Body of pancreas (tissue), 4 donors: ENCODE measurements at regions not wholly inside any gene's neighbourhood (a gene's known extent, or its start where the extent isn't known, plus 50 kb on each side); places are given as distances from the start of the nearest gene placed in this dataset.

Experiments used
- CTCF ChIP-seq, 7 experiments: fragments of 450-650 bp in 4 of 7; fragments of 200-600 bp in 3 of 7; sonication (generic) in 3 of 7; IDR thresholded peaks; one replicate each; pipeline ENCODE4 v1.5.1; 2016 to 2019; ENCODE audit warnings: antibody characterized with exemption in 7 of 7
- POLR2A ChIP-seq, 3 donors: fragments of 450-650 bp; IDR thresholded peaks; one replicate each; pipeline ENCODE4 v1.6.1; 2016; ENCODE audit warnings: antibody characterized with exemption in 3 of 3, mild to moderate bottlenecking in 2 of 3

GRCh38 chr1:171434717-171435346, 50.5 kb upstream of the PRRC2C start:
- TF ChIP-seq CTCF (IDR thresholded peaks at IDR 0.05) = no peak
- TF ChIP-seq POLR2A (IDR thresholded peaks at IDR 0.05) = no peak
